GM23248 (cell line): ENCODE measurements at regions not wholly inside any gene's neighbourhood (a gene's known extent, or its start where the extent isn't known, plus 50 kb on each side); places are given as distances from the start of the nearest gene placed in this dataset.

Experiments
- DNase-seq: peaks from one replicate; pipeline ENCODE4 v3.0.0-alpha.2; 2015
- H2AFZ ChIP-seq: fragments of 200-600 bp; sonication (generic); 2 replicates; pipeline ENCODE4 v1.6.1; 2016; ENCODE audit warnings: antibody characterized with exemption
- H3F3A ChIP-seq: fragments of 200-600 bp; sonication (generic); 2 replicates; pipeline ENCODE4 v1.6.1; 2016; ENCODE audit warnings: mild to moderate bottlenecking, antibody characterized with exemption, mixed run types; ENCODE audit not compliant: insufficient read depth
- H3K27ac ChIP-seq: fragments of 200-600 bp; sonication (generic); 2 replicates; pipeline ENCODE4 v1.5.1; 2016; ENCODE audit warnings: mild to moderate bottlenecking
- H3K27me3 ChIP-seq: fragments of 200-600 bp; sonication (generic); replicated peaks from 2 replicates; pipeline ENCODE4 v1.6.1; 2016; ENCODE audit warnings: mild to moderate bottlenecking; ENCODE audit not compliant: insufficient read depth
- H3K36me3 ChIP-seq: fragments of 200-600 bp; sonication (generic); 2 replicates; pipeline ENCODE4 v1.6.1; 2016; ENCODE audit warnings: low read depth, mild to moderate bottlenecking
- H3K4me1 ChIP-seq: fragments of 200-600 bp; sonication (generic); 2 replicates; pipeline ENCODE4 v1.6.1; 2016; ENCODE audit warnings: mild to moderate bottlenecking; ENCODE audit not compliant: insufficient read depth
- H3K4me2 ChIP-seq: fragments of 200-600 bp; sonication (generic); one replicate; pipeline ENCODE4 v1.6.1; 2016; ENCODE audit warnings: mild to moderate bottlenecking; ENCODE audit not compliant: unreplicated experiment
- H3K4me3 ChIP-seq: fragments of 200-600 bp; sonication (generic); 2 replicates; pipeline ENCODE4 v1.5.1; 2016; ENCODE audit warnings: mild to moderate bottlenecking
- H3K79me2 ChIP-seq: fragments of 200-600 bp; sonication (generic); 2 replicates; pipeline ENCODE4 v1.6.1; 2016; ENCODE audit warnings: mild to moderate bottlenecking; ENCODE audit not compliant: insufficient read depth
- H3K9ac ChIP-seq: fragments of 200-600 bp; sonication (generic); 2 replicates; pipeline ENCODE4 v1.6.1; 2016; ENCODE audit warnings: mild to moderate bottlenecking
- H3K9me2 ChIP-seq: fragments of 200-600 bp; sonication (generic); 2 replicates; pipeline ENCODE4 v1.6.1; 2016; ENCODE audit warnings: mixed run types, mild to moderate bottlenecking, moderate library complexity; ENCODE audit not compliant: insufficient read depth
- H3K9me3 ChIP-seq: fragments of 200-600 bp; sonication (generic); one replicate; pipeline ENCODE4 v1.6.1; 2017; ENCODE audit warnings: low read depth
- H4K20me1 ChIP-seq: fragments of 200-600 bp; sonication (generic); 2 replicates; pipeline ENCODE4 v1.6.0; 2016; ENCODE audit not compliant: insufficient read depth
- EZH2 ChIP-seq: fragments of 200-600 bp; sonication (generic); IDR thresholded peaks from 2 replicates; pipeline ENCODE4 v1.6.1; 2018; ENCODE audit warnings: antibody characterized with exemption, mild to moderate bottlenecking; ENCODE audit not compliant: insufficient read depth, poor library complexity, severe bottlenecking
- EZH2phosphoT487 ChIP-seq: fragments of 200-600 bp; sonication (generic); IDR thresholded peaks from 2 replicates; pipeline ENCODE4 v1.6.1; 2018; ENCODE audit warnings: antibody characterized with exemption, moderate library complexity, mild to moderate bottlenecking, low read depth; ENCODE audit not compliant: insufficient read depth
- WGBS, 2 experiments: methylation state at CpG; one replicate each; pipeline ENCODE4 v1.1.6; 2015 to 2017; ENCODE audit warnings: low lambda C conversion rate in 2 of 2, low coverage in 1 of 2; ENCODE audit errors: missing lambda C conversion rate in 2 of 2; 5-methylcytosine and 5-hydroxymethylcytosine counted together
- in situ Hi-C: fragments of 300-500 bp; cut with MboI; formaldehyde crosslinking; loops from 2 replicates; pipeline ENCODE4 v1.15.0; 2020

DNA sequence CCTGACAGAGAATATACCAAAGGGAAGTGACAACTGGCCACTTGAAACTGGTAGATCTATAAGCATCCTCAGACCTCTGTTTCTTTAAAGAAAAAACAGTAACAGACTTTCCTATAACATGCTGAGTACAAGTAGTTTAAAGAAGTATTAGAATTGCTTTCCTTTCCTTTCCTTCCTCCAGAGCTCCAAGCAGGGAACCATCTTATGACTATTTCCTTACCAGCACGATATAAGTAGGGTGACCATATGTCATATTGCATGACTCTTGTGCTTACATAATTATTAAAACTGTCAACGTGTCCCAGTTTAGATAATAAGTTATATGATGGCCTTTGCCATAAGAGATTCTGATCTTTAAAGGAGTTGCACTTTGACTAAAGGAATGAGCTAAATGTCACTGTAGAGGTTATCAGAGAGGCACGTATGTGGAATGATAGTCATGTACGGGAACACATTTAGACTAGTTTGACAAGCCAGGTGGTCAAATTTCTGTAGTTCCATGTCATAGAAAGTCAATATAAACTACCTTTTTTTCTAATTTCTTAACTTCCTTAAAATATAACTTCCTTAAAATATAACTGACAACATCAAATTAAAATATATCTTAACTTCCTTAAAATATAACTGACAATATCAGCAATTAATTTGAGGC is 212.7 kb upstream of the CD180 start:
- H2AFZ ChIP-seq = no peak overlapping the region
- H3K9me3 ChIP-seq = no peaks in the 10 kb centered on the region
- H4K20me1 ChIP-seq = no peaks in the 10 kb centered on the region
- no peaks in the 10 kb centered on the region for H3K9me2 ChIP-seq
- WGBS, 2 experiments = 77 to 80% methylated on average over 4 of the region's 4 CpGs
- no peaks in the 10 kb centered on the region for H3K4me1 ChIP-seq
- H3K27ac ChIP-seq = no peak overlapping the region
- DNase-seq = no peak
- no peaks in the 10 kb centered on the region for H3K79me2 ChIP-seq
- no peaks in the 10 kb centered on the region for H3F3A ChIP-seq
- no peak overlapping the region for H3K9ac ChIP-seq
- in situ Hi-C loops = no loop called here
- no peak overlapping the region for H3K4me2 ChIP-seq
- TF ChIP-seq EZH2phosphoT487 (no peak), EZH2 (no peak)
- no peaks in the 10 kb centered on the region for H3K27me3 ChIP-seq
- no peaks in the 10 kb centered on the region for H3K36me3 ChIP-seq
- H3K4me3 ChIP-seq = no peak overlapping the region

DNA sequence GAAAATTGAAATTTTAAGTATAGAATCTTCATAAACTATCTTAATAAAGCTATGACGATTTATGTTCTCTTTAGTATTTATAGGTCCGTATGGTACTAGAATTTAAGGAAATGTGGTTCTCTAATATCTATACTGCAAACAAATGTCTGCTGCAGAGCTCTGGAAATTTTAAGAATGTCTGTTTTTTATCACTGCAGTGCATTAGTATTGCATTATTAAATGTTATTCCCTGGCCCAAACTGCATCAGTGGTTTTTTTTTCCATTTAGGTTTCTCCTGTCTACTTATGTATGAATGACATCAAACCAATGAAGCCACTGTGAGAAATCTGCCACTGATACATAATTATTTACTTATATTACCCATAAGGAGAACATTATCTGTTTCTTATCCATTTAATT is 211.4 kb upstream of the CD180 start:
- Histone ChIP-seq H3K27me3 (no peaks in the 10 kb centered on the region), H3K9me2 (no peaks in the 10 kb centered on the region), H3K4me1 (no peaks in the 10 kb centered on the region), H3K4me2 (no peak overlapping the region), H4K20me1 (no peaks in the 10 kb centered on the region), H3K27ac (no peak overlapping the region), H3K9me3 (no peaks in the 10 kb centered on the region), H3F3A (no peaks in the 10 kb centered on the region), H2AFZ (no peak overlapping the region), H3K4me3 (no peak overlapping the region), H3K79me2 (no peaks in the 10 kb centered on the region), H3K9ac (no peak overlapping the region), H3K36me3 (no peaks in the 10 kb centered on the region)
- DNase-seq = no peak
- TF ChIP-seq EZH2phosphoT487 = no peak
- TF ChIP-seq EZH2 = no peak
- 39 to 41% methylated on average over 2 of the region's 2 CpGs for WGBS, 2 experiments
- in situ Hi-C loops = no loop called here

DNA sequence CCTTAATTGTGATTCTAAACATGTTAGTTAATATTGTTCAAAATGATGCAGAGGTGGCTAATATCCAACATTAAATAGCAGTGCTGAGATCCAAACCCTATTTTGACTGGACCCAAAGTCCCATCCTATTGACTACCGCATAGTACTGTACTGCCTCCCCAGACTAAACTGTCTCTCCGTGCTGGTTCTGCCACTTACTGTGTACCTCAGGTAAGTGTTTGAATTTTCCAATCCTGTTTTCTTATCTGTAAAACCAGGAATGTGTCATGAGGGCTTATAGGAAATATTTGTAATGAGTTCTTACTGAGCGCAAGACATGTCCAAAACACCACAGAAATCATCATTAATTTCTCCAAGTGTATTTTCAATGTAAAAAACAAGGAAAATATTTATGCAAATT is 209.2 kb upstream of the CD180 start:
- Histone ChIP-seq H2AFZ (no peak overlapping the region), H4K20me1 (no peaks in the 10 kb centered on the region), H3K4me2 (no peak overlapping the region), H3F3A (no peaks in the 10 kb centered on the region), H3K9ac (no peak overlapping the region), H3K4me1 (no peaks in the 10 kb centered on the region), H3K36me3 (no peaks in the 10 kb centered on the region), H3K27me3 (no peaks in the 10 kb centered on the region), H3K9me3 (no peaks in the 10 kb centered on the region), H3K9me2 (no peaks in the 10 kb centered on the region), H3K4me3 (no peak overlapping the region), H3K27ac (no peak overlapping the region), H3K79me2 (no peaks in the 10 kb centered on the region)
- in situ Hi-C loops = no loop called here
- DNase-seq = no peak
- 97% methylated on average over 3 of the region's 3 CpGs for WGBS, 2 experiments
- TF ChIP-seq EZH2 (no peak), EZH2phosphoT487 (no peak)

DNA sequence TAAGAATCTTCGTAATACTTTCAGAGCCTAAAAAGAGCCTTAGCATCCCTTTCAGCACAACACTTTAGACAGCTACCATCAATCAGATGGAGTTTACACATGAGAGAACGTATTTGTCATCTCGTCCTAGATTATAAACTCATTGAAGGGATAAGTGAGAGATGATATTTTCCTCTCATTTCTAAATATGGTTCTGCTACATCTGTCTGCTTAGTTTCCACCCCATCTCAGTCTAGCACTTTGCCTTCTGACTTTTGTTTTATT is 208.4 kb upstream of the CD180 start:
- in situ Hi-C loops = no loop called here
- TF ChIP-seq EZH2 = no peak
- no peak for TF ChIP-seq EZH2phosphoT487
- Histone ChIP-seq H4K20me1 (no peaks in the 10 kb centered on the region), H3F3A (no peaks in the 10 kb centered on the region), H3K9me3 (no peaks in the 10 kb centered on the region), H3K27me3 (no peaks in the 10 kb centered on the region), H3K9me2 (no peaks in the 10 kb centered on the region), H3K4me1 (no peaks in the 10 kb centered on the region), H3K4me3 (no peak overlapping the region), H3K4me2 (no peak overlapping the region), H3K27ac (no peak overlapping the region), H2AFZ (no peak overlapping the region), H3K79me2 (no peaks in the 10 kb centered on the region), H3K9ac (no peak overlapping the region), H3K36me3 (no peaks in the 10 kb centered on the region)
- 62 to 67% methylated on average over 3 of the region's 3 CpGs for WGBS, 2 experiments
- DNase-seq = no peak
